Lung (tissue), 11 donors: ENCODE measurements at regions not wholly inside any gene's neighbourhood (a gene's known extent, or its start where the extent isn't known, plus 50 kb on each side); places are given as distances from the start of the nearest gene placed in this dataset.
A peak's percentile ranks its signal among the peaks of the same experiment; 100 is the strongest.

Source experiments
- ATAC-seq: fragments of 200-7000 bp; cut with Tn5 transposase; one replicate; pipeline ENCODE4 v1.9.1; 2020; ENCODE audit warnings: moderate number of reproducible peaks; ENCODE audit not compliant: insufficient read depth, low FRiP score
- DNase-seq, 3 donors: peaks; one replicate each; pipeline ENCODE4 v3.0.0-alpha.2; 2013 to 2017
- H3K27ac ChIP-seq, 2 donors: one replicate each; pipeline ENCODE4 v1.5.1; 2013; ENCODE audit warnings: mild to moderate bottlenecking in 2 of 2, moderate library complexity in 2 of 2, control low read depth in 1 of 2, inconsistent platforms in 1 of 2, low read depth in 1 of 2, low read length in 1 of 2
- H3K27me3 ChIP-seq, 3 donors: one replicate each; pipeline ENCODE4 v1.5.1; 2013; ENCODE audit warnings: low read length in 2 of 3; ENCODE audit not compliant: control insufficient read depth in 3 of 3, insufficient read depth in 3 of 3
- H3K36me3 ChIP-seq, 4 donors: one replicate each; pipeline ENCODE4 v1.5.1; 2013; ENCODE audit warnings: low read length in 4 of 4, mild to moderate bottlenecking in 1 of 4, moderate library complexity in 1 of 4; ENCODE audit not compliant: control insufficient read depth in 4 of 4, insufficient read depth in 4 of 4
- H3K4me1 ChIP-seq, 5 donors: one replicate each; pipeline ENCODE4 v1.5.1; 2013; ENCODE audit warnings: low read length in 5 of 5, mild to moderate bottlenecking in 2 of 5, moderate library complexity in 1 of 5; ENCODE audit not compliant: control insufficient read depth in 5 of 5, insufficient read depth in 5 of 5
- H3K4me3 ChIP-seq: one replicate; pipeline ENCODE4 v1.5.1; 2013; ENCODE audit warnings: mild to moderate bottlenecking, control low read depth, moderate library complexity
- H3K9ac ChIP-seq, 2 donors: one replicate each; pipeline ENCODE4 v1.5.1; 2013; ENCODE audit warnings: low read length in 2 of 2, control low read depth in 1 of 2; ENCODE audit not compliant: insufficient read depth in 1 of 2
- H3K9me3 ChIP-seq, 4 donors: one replicate each; pipeline ENCODE4 v1.5.1; 2013; ENCODE audit warnings: low read length in 3 of 4, mild to moderate bottlenecking in 1 of 4, moderate library complexity in 1 of 4; ENCODE audit not compliant: control insufficient read depth in 4 of 4, insufficient read depth in 3 of 4
- CTCF ChIP-seq: IDR thresholded peaks from 2 replicates; pipeline ENCODE4 v1.5.1; 2012; ENCODE audit warnings: mild to moderate bottlenecking; ENCODE audit errors: control extremely low read depth, extremely low read depth
- WGBS, 2 donors: extraction: QIAGEN DNeasy Blood & Tissue Kit; methylation state at CpG; one replicate each; pipeline ENCODE4 v1.1.7; 2013; 5-methylcytosine and 5-hydroxymethylcytosine counted together
- donor health status: control.
- donor health status: control.
- donor health status: Bipolar disorder and iron deficiency.
- donor health status: healthy.
- donor health status: DM: yes; HTN: yes; CAD: no.

GRCh38 chr18:6661692-6662415 lies 67.7 kb upstream of the ARHGAP28 start:
- TF ChIP-seq CTCF = no peak
- Histone ChIP-seq H3K36me3 (no peaks in the 10 kb centered on the region), H3K4me3 (no peak overlapping the region), H3K27ac (no peak overlapping the region), H3K9me3 (no peaks in the 10 kb centered on the region), H3K9ac (no peak overlapping the region), H3K4me1 (peaks cover 0 to 17% (median 0%) of the 10 kb centered on the region in 5 donors), H3K27me3 (no peaks in the 10 kb centered on the region)
- ATAC-seq (no peak), DNase-seq (no peak)
- 53 to 72% methylated on average over 4 of the region's 4 CpGs for WGBS, 2 donors

- ATAC-seq = no peak
These were observed 63.4 kb upstream of the ARHGAP28 start for GRCh38 chr18:6666012-6666685.

GRCh38 chr18:6668836-6669235 lies 60.7 kb upstream of the ARHGAP28 start:
- DNase-seq (peak in 2 of 3 donors; percentile 68 to 73), ATAC-seq (no peak)
- no peaks in the 10 kb centered on the region for H3K9me3 ChIP-seq
- no peaks in the 10 kb centered on the region for H3K36me3 ChIP-seq
- no peak for TF ChIP-seq CTCF
- H3K4me1 ChIP-seq = peaks cover 0 to 16% (median 2%) of the 10 kb centered on the region in 5 donors
- WGBS, 2 donors = 85 to 94% methylated on average over 1 of the region's 1 CpG
- no peaks in the 10 kb centered on the region for H3K27me3 ChIP-seq
- no peak overlapping the region for H3K9ac ChIP-seq
- no peak overlapping the region for H3K4me3 ChIP-seq
- H3K27ac ChIP-seq = no peak overlapping the region

More at GRCh38 chr18:6666012-6666685, 63.4 kb upstream of the ARHGAP28 start:
- Histone ChIP-seq H3K27me3 (no peaks in the 10 kb centered on the region), H3K9ac (no peak overlapping the region), H3K36me3 (no peaks in the 10 kb centered on the region), H3K27ac (no peak overlapping the region), H3K4me3 (no peak overlapping the region), H3K4me1 (peaks cover 0 to 16% (median 0%) of the 10 kb centered on the region in 5 donors), H3K9me3 (no peaks in the 10 kb centered on the region)
- no peak for TF ChIP-seq CTCF
- 81 to 83% methylated on average over 3 of the region's 3 CpGs for WGBS, 2 donors
- peak in 2 of 3 donors; percentile 72 to 77 for DNase-seq
